SK-N-SH (cell line): ENCODE measurements at regions not wholly inside any gene's neighbourhood (a gene's known extent, or its start where the extent isn't known, plus 50 kb on each side); places are given as distances from the start of the nearest gene placed in this dataset.

Experiments used
- CTCF ChIA-PET: fragments of 300-600, 350-600 bp; formaldehyde crosslinking; extraction: SDS; loops from one replicate; lab custom pipeline; 2021; lab: Yijun Ruan, JAX
- POLR2A ChIA-PET: fragments of 350-600 bp; sonication (Branson Sonifier 250); formaldehyde crosslinking; extraction: SDS; loops from one replicate; lab custom pipeline; 2020; ENCODE audit warnings: antibody characterized with exemption, inconsistent platforms; lab: Yijun Ruan, JAX
- DNase-seq: peaks from one replicate; pipeline ENCODE4 v3.0.0; 2012
- H2AFZ ChIP-seq: fragments of 200-600 bp; sonication (generic); 2 replicates; pipeline ENCODE4 v1.8.1; 2016; ENCODE audit warnings: antibody characterized with exemption, mild to moderate bottlenecking, low read depth
- H3F3A ChIP-seq: fragments of 200-600 bp; sonication (generic); replicated peaks from 2 replicates; pipeline ENCODE3; 2016; ENCODE audit warnings: antibody characterized with exemption, mild to moderate bottlenecking; ENCODE audit not compliant: insufficient read depth
- H3K27ac ChIP-seq, 2 experiments: fragments of 200-500 bp in 1 of 2; fragments of 200-600 bp in 1 of 2; sonication (Bioruptor generic) in 1 of 2; sonication (generic), shearing (Covaris generic) in 1 of 2; 2 replicates each; pipeline versions ENCODE4 v1.5.1 to v1.6.1; 2014 to 2016; ENCODE audit warnings: low read depth in 2 of 2, inconsistent platforms in 1 of 2, low read length in 1 of 2, mild to moderate bottlenecking in 1 of 2, mixed read lengths in 1 of 2
- H3K27me3 ChIP-seq: fragments of 200-600 bp; sonication (generic), shearing (Covaris generic); 2 replicates; pipeline ENCODE4 v1.6.1; 2016; ENCODE audit warnings: mixed run types; ENCODE audit not compliant: insufficient read depth
- H3K36me3 ChIP-seq, 2 experiments: fragments of 200-500 bp in 1 of 2; fragments of 200-600 bp in 1 of 2; sonication (Bioruptor generic) in 1 of 2; sonication (generic) in 1 of 2; replicated peaks in 1 of 2; 2 replicates each; pipeline versions ENCODE3 to v1.5.1; 2014 to 2016; ENCODE audit warnings: low read length in 1 of 2, mild to moderate bottlenecking in 1 of 2; ENCODE audit not compliant: insufficient read depth in 2 of 2, control insufficient read depth in 1 of 2
- H3K4me1 ChIP-seq, 2 experiments: fragments of 200-500 bp in 1 of 2; fragments of 200-600 bp in 1 of 2; sonication (Bioruptor generic) in 1 of 2; sonication (generic), shearing (Covaris generic) in 1 of 2; 2 replicates each; pipeline versions ENCODE4 v1.5.1 to v1.6.1; 2014 to 2016; ENCODE audit warnings: low read depth in 1 of 2, low read length in 1 of 2, mixed run types in 1 of 2; ENCODE audit not compliant: insufficient read depth in 2 of 2, control insufficient read depth in 1 of 2
- H3K4me2 ChIP-seq: fragments of 200-600 bp; sonication (generic), shearing (Covaris generic); 2 replicates; pipeline ENCODE4 v1.6.1; 2017; ENCODE audit warnings: mixed run types
- H3K4me3 ChIP-seq, 2 experiments: fragments of 200-500 bp in 1 of 2; fragments of 200-600 bp in 1 of 2; sonication (Bioruptor generic) in 1 of 2; sonication (generic), shearing (Covaris generic) in 1 of 2; 2 replicates each; pipeline versions ENCODE4 v1.5.1 to v1.8.1; 2014 to 2016; ENCODE audit warnings: low read depth in 2 of 2, inconsistent platforms in 1 of 2, low read length in 1 of 2, mild to moderate bottlenecking in 1 of 2, mixed read lengths in 1 of 2, moderate library complexity in 1 of 2
- H3K79me2 ChIP-seq: fragments of 200-600 bp; sonication (generic); 2 replicates; pipeline ENCODE4 v1.8.1; 2017; ENCODE audit warnings: mild to moderate bottlenecking; ENCODE audit not compliant: insufficient read depth
- H3K9ac ChIP-seq: fragments of 200-600 bp; sonication (generic); 2 replicates; pipeline ENCODE4 v1.6.1; 2017; ENCODE audit warnings: mixed run types
- H3K9me2 ChIP-seq: fragments of 200-600 bp; sonication (generic); 2 replicates; pipeline ENCODE4 v1.6.1; 2017; ENCODE audit warnings: mixed run types
- H3K9me3 ChIP-seq: fragments of 200-600 bp; sonication (generic); 2 replicates; pipeline ENCODE4 v1.6.1; 2017; ENCODE audit warnings: mixed run types, mild to moderate bottlenecking, moderate library complexity
- H4K20me1 ChIP-seq: fragments of 200-600 bp; sonication (generic); 2 replicates; pipeline ENCODE4 v1.6.1; 2017; ENCODE audit warnings: mild to moderate bottlenecking, mixed run types; ENCODE audit not compliant: insufficient read depth
- CTCF ChIP-seq: fragments of 200-600 bp; sonication (generic); IDR thresholded peaks from 2 replicates; pipeline ENCODE4 v1.6.1; 2017; ENCODE audit warnings: antibody characterized with exemption, mild to moderate bottlenecking, moderate library complexity
- JUND ChIP-seq: IDR thresholded peaks from 2 replicates; pipeline ENCODE4 v1.4.0; 2012
- MAX ChIP-seq: IDR thresholded peaks from 2 replicates; pipeline ENCODE4 v1.4.0; 2012; ENCODE audit warnings: low read depth
- MXI1 ChIP-seq: IDR thresholded peaks from 2 replicates; pipeline ENCODE4 v1.6.1; 2012; ENCODE audit warnings: mild to moderate bottlenecking, low read depth, low read length, improper control_type of control experiment
- NFIC ChIP-seq: IDR thresholded peaks from 2 replicates; pipeline ENCODE4 v1.4.0; 2012; ENCODE audit warnings: borderline replicate concordance
- PBX3 ChIP-seq: IDR thresholded peaks from 2 replicates; pipeline ENCODE4; 2012
- RFX5 ChIP-seq: IDR thresholded peaks from 2 replicates; pipeline ENCODE4 v1.6.1; 2012; ENCODE audit warnings: mild to moderate bottlenecking, improper control_type of control experiment, low read length
- RXRA ChIP-seq: IDR thresholded peaks from 2 replicates; pipeline ENCODE4 v1.4.0; 2012; ENCODE audit warnings: low read depth, mild to moderate bottlenecking, borderline replicate concordance
- SMC3 ChIP-seq: IDR thresholded peaks from 2 replicates; pipeline ENCODE4 v1.6.1; 2012; ENCODE audit warnings: low read depth, low read length, improper control_type of control experiment
- WGBS: methylation state at CpG from one replicate; pipeline ENCODE4 v1.1.6; 2017; ENCODE audit warnings: low lambda C conversion rate; 5-methylcytosine and 5-hydroxymethylcytosine counted together

- Histone ChIP-seq H3F3A (peaks cover 15% of the 10 kb centered on the region), H3K4me3 (no peak overlapping the region), H3K27me3 (no peaks in the 10 kb centered on the region), H3K4me1 (no peaks in the 10 kb centered on the region), H4K20me1 (no peaks in the 10 kb centered on the region), H2AFZ (no peak overlapping the region), H3K36me3 (no peaks in the 10 kb centered on the region), H3K27ac (no peak overlapping the region), H3K4me2 (no peak overlapping the region)
- DNase-seq: no peak
- POLR2A ChIA-PET: no interaction called here
- CTCF ChIA-PET: interaction anchor here (0.7 kb wide), 1 partner anchor 498 kb away, joined by 3 read pairs; no protein-coding TSS in a partner anchor
- TF ChIP-seq CTCF (no peak), RFX5 (no peak)
- TF ChIP-seq, all 33 proteins: peak for 0
- WGBS: 95% methylated on average over 4 of the region's 4 CpGs
- Histone ChIP-seq H3K9me3 (peaks cover 8% of the 10 kb centered on the region), H3K9ac (no peak overlapping the region), H3K9me2 (no peaks in the 10 kb centered on the region), H3K79me2 (no peaks in the 10 kb centered on the region)
Observed at GRCh38 chr3:177307391-177307790, 110.1 kb upstream of the TBL1XR1 start.

- Histone ChIP-seq H3K27ac (no peak overlapping the region), H3K36me3 (no peaks in the 10 kb centered on the region), H3K9me3 (peaks cover 8% of the 10 kb centered on the region), H3K4me1 (no peaks in the 10 kb centered on the region), H3K9me2 (no peaks in the 10 kb centered on the region), H4K20me1 (no peaks in the 10 kb centered on the region), H3K4me3 (no peak overlapping the region), H3K27me3 (no peaks in the 10 kb centered on the region), H3F3A (peaks cover 15% of the 10 kb centered on the region), H3K9ac (no peak overlapping the region), H2AFZ (no peak overlapping the region), H3K4me2 (no peak overlapping the region), H3K79me2 (no peaks in the 10 kb centered on the region)
- no peak for DNase-seq
- CTCF ChIA-PET: interaction anchor here (0.7 kb wide), 1 partner anchor 498 kb away, joined by 3 read pairs; no protein-coding TSS in a partner anchor
- TF ChIP-seq JUND (no peak), SMC3 (no peak), CTCF (no peak), NFIC (no peak), MXI1 (no peak), PBX3 (no peak), MAX (no peak), RXRA (no peak)
- POLR2A ChIA-PET: no interaction called here
- 93% methylated on average over 5 of the region's 5 CpGs for WGBS
Observed at GRCh38 chr3:177307826-177308225, 110.5 kb upstream of the TBL1XR1 start.
